WTC11 (cell line): ENCODE measurements at regions not wholly inside any gene's neighbourhood (a gene's known extent, or its start where the extent isn't known, plus 50 kb on each side); places are given as distances from the start of the nearest gene placed in this dataset.

Source experiments
- ATAC-seq: fragments of 200-7000 bp; cut with Tn5 transposase; 2 replicates; pipeline ENCODE4 v1.10.0; 2021; ENCODE audit warnings: mild to moderate bottlenecking, moderate library complexity
- CTCF ChIA-PET: fragments of 300-600 bp; sonication (Branson Sonifier 250); formaldehyde crosslinking; loops from one replicate; lab custom pipeline; 2021; ENCODE audit warnings: antibody characterized with exemption; lab: Charles Lee
- POLR2A ChIA-PET: fragments of 350-600 bp; sonication (Branson Sonifier 250); formaldehyde crosslinking; loops from one replicate; lab custom pipeline; 2021; ENCODE audit warnings: antibody characterized with exemption; lab: Charles Lee
- DNase-seq: peaks from one replicate; pipeline ENCODE4 v3.0.0; 2021; ENCODE audit warnings: low spot score
- H3K27ac Mint-ChIP-seq: 2 replicates; pipeline ENCODE4 v1.8.0; 2021; ENCODE audit warnings: mixed read lengths
- H3K27me3 Mint-ChIP-seq: 2 replicates; pipeline ENCODE4 v1.8.0; 2021; ENCODE audit warnings: low read depth, mild to moderate bottlenecking, moderate library complexity, mixed read lengths
- H3K36me3 Mint-ChIP-seq: 2 replicates; pipeline ENCODE4 v1.8.0; 2021; ENCODE audit warnings: mixed read lengths
- H3K4me1 Mint-ChIP-seq: 2 replicates; pipeline ENCODE4 v1.8.0; 2022; ENCODE audit warnings: mixed read lengths
- H3K4me3 Mint-ChIP-seq: 2 replicates; pipeline ENCODE4 v1.8.0; 2021; ENCODE audit warnings: mild to moderate bottlenecking, moderate library complexity, mixed read lengths
- H3K9me3 Mint-ChIP-seq: 2 replicates; pipeline ENCODE4 v1.8.0; 2021; ENCODE audit warnings: mixed read lengths
- ATF2 ChIP-seq: sonication (generic); formaldehyde crosslinking; IDR thresholded peaks from 2 replicates; pipeline ENCODE4 v1.8.1; 2022; ENCODE audit warnings: low read depth, missing genetic modification reagents, borderline replicate concordance
- CREB1 ChIP-seq: sonication (generic); formaldehyde crosslinking; IDR thresholded peaks from 2 replicates; pipeline ENCODE4 v1.8.0; 2023; ENCODE audit warnings: mild to moderate bottlenecking, missing genetic modification reagents
- E2F1 ChIP-seq: sonication (generic); formaldehyde crosslinking; IDR thresholded peaks from 2 replicates; pipeline ENCODE4 v1.8.0; 2022; ENCODE audit warnings: mild to moderate bottlenecking, missing genetic modification reagents
- ELF4 ChIP-seq: sonication (generic); formaldehyde crosslinking; IDR thresholded peaks from 2 replicates; pipeline ENCODE4 v1.8.1; 2022; ENCODE audit warnings: low read depth, mild to moderate bottlenecking, moderate library complexity, missing genetic modification reagents
- ESRRA ChIP-seq: sonication (generic); formaldehyde crosslinking; IDR thresholded peaks from 2 replicates; pipeline ENCODE4 v1.8.1; 2022; ENCODE audit warnings: mild to moderate bottlenecking, missing genetic modification reagents, borderline replicate concordance
- FOXJ3 ChIP-seq: sonication (generic); formaldehyde crosslinking; IDR thresholded peaks from 2 replicates; pipeline ENCODE4 v1.9.0; 2021; ENCODE audit warnings: missing genetic modification reagents, mild to moderate bottlenecking, borderline replicate concordance
- FOXK1 ChIP-seq: sonication (generic); formaldehyde crosslinking; IDR thresholded peaks from 2 replicates; pipeline ENCODE4 v1.8.0; 2022; ENCODE audit warnings: mild to moderate bottlenecking, moderate library complexity, missing genetic modification reagents
- FOXP4 ChIP-seq: sonication (generic); formaldehyde crosslinking; IDR thresholded peaks from 2 replicates; pipeline ENCODE4 v1.8.0; 2022; ENCODE audit warnings: mild to moderate bottlenecking, missing genetic modification reagents
- GTF2I ChIP-seq: fragments of 250-450 bp; sonication (Bioruptor Pico); conservative IDR thresholded peaks from 2 replicates; pipeline ENCODE4 v1.4.0; 2021; ENCODE audit warnings: mild to moderate bottlenecking
- HMGXB4 ChIP-seq: sonication (generic); formaldehyde crosslinking; IDR thresholded peaks from 2 replicates; pipeline ENCODE4 v1.8.1; 2023; ENCODE audit warnings: mild to moderate bottlenecking, moderate library complexity, missing genetic modification reagents
- IRF2 ChIP-seq: sonication (generic); formaldehyde crosslinking; IDR thresholded peaks from 2 replicates; pipeline ENCODE4 v1.8.0; 2022; ENCODE audit warnings: low read depth, missing genetic modification reagents, borderline replicate concordance
- NR1H2 ChIP-seq: sonication (generic); formaldehyde crosslinking; IDR thresholded peaks from 2 replicates; pipeline ENCODE4 v1.9.0; 2021; ENCODE audit warnings: mild to moderate bottlenecking, moderate library complexity, missing genetic modification reagents
- NR3C1 ChIP-seq: sonication (generic); formaldehyde crosslinking; conservative IDR thresholded peaks from 2 replicates; pipeline ENCODE4 v1.8.1; 2023; ENCODE audit warnings: low read depth, mild to moderate bottlenecking, missing genetic modification reagents
- PRDM15 ChIP-seq: sonication (generic); formaldehyde crosslinking; IDR thresholded peaks from 2 replicates; pipeline ENCODE4 v1.8.0; 2022; ENCODE audit warnings: missing genetic modification reagents
- SOX15 ChIP-seq: fragments of 250-450 bp; sonication (Bioruptor Pico); IDR thresholded peaks from 2 replicates; pipeline ENCODE4 v1.9.0; 2021; ENCODE audit warnings: mild to moderate bottlenecking
- TCF7 ChIP-seq: sonication (generic); formaldehyde crosslinking; IDR thresholded peaks from 2 replicates; pipeline ENCODE4 v1.8.0; 2022; ENCODE audit warnings: mild to moderate bottlenecking, low read depth, missing genetic modification reagents, moderate library complexity
- ZBTB21 ChIP-seq: sonication (generic); formaldehyde crosslinking; IDR thresholded peaks from 2 replicates; pipeline ENCODE4 v1.8.1; 2023; ENCODE audit warnings: mild to moderate bottlenecking, missing genetic modification reagents, borderline replicate concordance
- ZMAT4 ChIP-seq: fragments of 250-450 bp; sonication (Bioruptor Pico); IDR thresholded peaks from 2 replicates; pipeline ENCODE4 v1.9.0; 2021; ENCODE audit warnings: mild to moderate bottlenecking
- ZNF232 ChIP-seq: sonication (generic); formaldehyde crosslinking; IDR thresholded peaks from 2 replicates; pipeline ENCODE4 v1.8.0; 2022; ENCODE audit warnings: mild to moderate bottlenecking, missing genetic modification reagents
- ZNF671 ChIP-seq: fragments of 250-450 bp; sonication (Bioruptor Pico); IDR thresholded peaks from 2 replicates; pipeline ENCODE4 v1.8.0; 2021; ENCODE audit warnings: mild to moderate bottlenecking

GRCh38 chr13:103284466-103284865 is 218.2 kb upstream of the SLC10A2 start (continued):
- no peak for TF ChIP-seq PRDM15 (CRISPR knock-in tag)
- TF ChIP-seq, all 79 proteins: peak for 0

- H3K27me3 Mint-ChIP-seq: no peaks in the 10 kb centered on the region
These were observed 217.2 kb upstream of the SLC10A2 start for GRCh38 chr13:103283451-103283820.

GRCh38 chr13:103282571-103283450 is 216.6 kb upstream of the SLC10A2 start:
- H3K4me3 Mint-ChIP-seq: no peak overlapping the region
- ATAC-seq: no peak
- DNase-seq: no peak
- peaks cover 4% of the 10 kb centered on the region; the same call in 1 of the 2 replicates for H3K9me3 Mint-ChIP-seq
- no peaks in the 10 kb centered on the region for H3K36me3 Mint-ChIP-seq
- peaks cover 6% of the 10 kb centered on the region for H3K4me1 Mint-ChIP-seq
- no peak overlapping the region for H3K27ac Mint-ChIP-seq
- POLR2A ChIA-PET: no interaction called here
- CTCF ChIA-PET: no interaction called here
- no peaks in the 10 kb centered on the region for H3K27me3 Mint-ChIP-seq
- no peak for TF ChIP-seq ZNF671 (CRISPR knock-in tag)
- TF ChIP-seq FOXK1 (CRISPR knock-in tag): no peak
- TF ChIP-seq NR1H2 (CRISPR knock-in tag): no peak
- TF ChIP-seq ATF2 (CRISPR knock-in tag): no peak
- no peak for TF ChIP-seq FOXP4 (CRISPR knock-in tag)

More at GRCh38 chr13:103283451-103283820, 217.2 kb upstream of the SLC10A2 start:
- Mint-ChIP-seq H3K9me3 (peaks cover 4% of the 10 kb centered on the region; the same call in 1 of the 2 replicates), H3K36me3 (no peaks in the 10 kb centered on the region), H3K4me1 (peaks cover 6% of the 10 kb centered on the region), H3K4me3 (no peak overlapping the region), H3K27ac (no peak overlapping the region)
- no peak for ATAC-seq
- no peak for DNase-seq
- no peak for TF ChIP-seq HMGXB4 (CRISPR knock-in tag)
- no peak for TF ChIP-seq CREB1 (CRISPR knock-in tag)
- TF ChIP-seq FOXJ3: no peak
- no peak for TF ChIP-seq ESRRA
- TF ChIP-seq E2F1 (CRISPR knock-in tag): no peak
- no peak for TF ChIP-seq GTF2I (CRISPR knock-in tag)
- TF ChIP-seq ELF4 (CRISPR knock-in tag): no peak
- no peak for TF ChIP-seq SOX15 (CRISPR knock-in tag)
- TF ChIP-seq IRF2 (CRISPR knock-in tag): no peak
- no peak for TF ChIP-seq ZBTB21
- TF ChIP-seq ZMAT4: no peak
- TF ChIP-seq TCF7 (CRISPR knock-in tag): no peak
- no peak for TF ChIP-seq NR3C1 (CRISPR knock-in tag)
- TF ChIP-seq NR1H2 (CRISPR knock-in tag): no peak
- no peak for TF ChIP-seq ZNF232 (CRISPR knock-in tag)
- ChIA-PET POLR2A (no interaction called here), CTCF (no interaction called here)
